H1 (cell line): ENCODE measurements at regions not wholly inside any gene's neighbourhood (a gene's known extent, or its start where the extent isn't known, plus 50 kb on each side); places are given as distances from the start of the nearest gene placed in this dataset.

Source experiments
- ASH2L ChIP-seq: fragments of 200-600, 300-600 bp; sonication (generic); IDR thresholded peaks from one replicate; pipeline ENCODE4 v1.7.1; 2017; ENCODE audit warnings: low read length
- CBX8 ChIP-seq: fragments of 300-800, 300-1000 bp; sonication (generic); IDR thresholded peaks from 2 replicates; pipeline ENCODE4 v1.7.1; 2016; ENCODE audit warnings: low read depth, low read length, borderline replicate concordance
- CTCF ChIP-seq, 3 experiments: IDR thresholded peaks; 1 replicate in 2 of 3; 2 replicates in 1 of 3; pipeline versions ENCODE4 v1.5.1 to v1.6.1; 2011; ENCODE audit warnings: low read length in 3 of 3, mild to moderate bottlenecking in 3 of 3, inconsistent platforms in 2 of 3, low read depth in 1 of 3, moderate library complexity in 1 of 3; ENCODE audit not compliant: insufficient read depth in 1 of 3; ENCODE audit errors: control extremely low read depth in 1 of 3
- EZH2 ChIP-seq: fragments of 200-600 bp; sonication (generic); IDR thresholded peaks from 2 replicates; pipeline ENCODE4 v1.7.1; 2012; ENCODE audit warnings: low read depth, mild to moderate bottlenecking, moderate library complexity, low read length, inconsistent platforms; ENCODE audit not compliant: severe bottlenecking
- GTF2F1 ChIP-seq: IDR thresholded peaks from 2 replicates; pipeline ENCODE4 v1.6.1; 2012; ENCODE audit warnings: low read depth, low read length, improper control_type of control experiment, borderline replicate concordance
- JUN ChIP-seq: IDR thresholded peaks from 2 replicates; pipeline ENCODE4 v1.6.1; 2011; ENCODE audit warnings: low read depth, mild to moderate bottlenecking, improper control_type of control experiment, low read length
- POLR2A ChIP-seq, 2 experiments: IDR thresholded peaks; 1 replicate in 1 of 2; 2 replicates in 1 of 2; pipeline ENCODE4 v1.6.1; 2011; ENCODE audit warnings: low read depth in 2 of 2, low read length in 2 of 2, mild to moderate bottlenecking in 2 of 2; ENCODE audit errors: control extremely low read depth in 1 of 2
- SP1 ChIP-seq: IDR thresholded peaks from 2 replicates; pipeline ENCODE4 v1.6.1; 2011; ENCODE audit warnings: low read depth, low read length

GRCh38 chr14:26984311-26985177 lies 386.7 kb upstream of the NOVA1 start:
- TF ChIP-seq CTCF (IDR thresholded peaks at IDR 0.05; ENCODE audit: control extremely low read depth in 1 of 3, insufficient read depth in 1 of 3, low read depth in 1 of 3, low read length in 3 of 3): peak; percentile 19 to 74 (median 63)
- TF ChIP-seq POLR2A (IDR thresholded peaks at IDR 0.05; ENCODE audit: control extremely low read depth in 1 of 2, low read depth in 2 of 2, low read length in 2 of 2): no peak
- TF ChIP-seq SP1: no peak
- no peak for TF ChIP-seq EZH2
- no peak for TF ChIP-seq CBX8
- TF ChIP-seq GTF2F1: no peak
- TF ChIP-seq JUN: no peak
- no peak for TF ChIP-seq ASH2L
